Muscle of arm (tissue), 1 donor: ENCODE measurements at regions not wholly inside any gene's neighbourhood (a gene's known extent, or its start where the extent isn't known, plus 50 kb on each side); places are given as distances from the start of the nearest gene placed in this dataset.

Experiments used
- DNase-seq: peaks from one replicate; pipeline ENCODE4 v3.0.0-alpha.2; 2013

GRCh38 chr1:234936612-234937389 lies 191.8 kb downstream of the TOMM20 start:
- no peak for DNase-seq

- DNase-seq: no peak
These were observed 194.0 kb downstream of the TOMM20 start for GRCh38 chr1:234934611-234935033.

GRCh38 chr1:234933475-234933874 lies 195.2 kb downstream of the TOMM20 start:
- DNase-seq: no peak

- no peak for DNase-seq
These were observed 195.9 kb downstream of the TOMM20 start for GRCh38 chr1:234932511-234933430.

- no peak for DNase-seq
These were observed 196.5 kb downstream of the TOMM20 start for GRCh38 chr1:234932106-234932505.

GRCh38 chr1:234931404-234931973 lies 197.1 kb downstream of the TOMM20 start:
- DNase-seq: no peak

- no peak for DNase-seq
These were observed 199.3 kb downstream of the TOMM20 start for GRCh38 chr1:234929369-234929768.

GRCh38 chr1:234928642-234929041 lies 200.0 kb downstream of the TOMM20 start:
- DNase-seq: no peak

- no peak for DNase-seq
These were observed 200.5 kb downstream of the TOMM20 start for GRCh38 chr1:234927971-234928640.

GRCh38 chr1:234927312-234927970 lies 201.2 kb downstream of the TOMM20 start:
- no peak for DNase-seq

GRCh38 chr1:234926559-234927311 lies 201.9 kb downstream of the TOMM20 start:
- no peak for DNase-seq

GRCh38 chr1:234926264-234926558 lies 202.4 kb downstream of the TOMM20 start:
- no peak for DNase-seq

GRCh38 chr1:234925440-234926263 lies 203.0 kb downstream of the TOMM20 start:
- peak; percentile 53 for DNase-seq

GRCh38 chr1:234924450-234925355 lies 203.9 kb downstream of the TOMM20 start:
- no peak for DNase-seq

GRCh38 chr1:234923626-234924025 lies 205.0 kb downstream of the TOMM20 start:
- no peak for DNase-seq

- DNase-seq: no peak
These were observed 205.7 kb downstream of the TOMM20 start for GRCh38 chr1:234922987-234923386.

GRCh38 chr1:234921266-234922062 lies 207.2 kb downstream of the TOMM20 start:
- DNase-seq: no peak

- no peak for DNase-seq
These were observed 207.8 kb downstream of the TOMM20 start for GRCh38 chr1:234920843-234921140.
